GM12878 (cell line): ENCODE measurements at regions not wholly inside any gene's neighbourhood (a gene's known extent, or its start where the extent isn't known, plus 50 kb on each side); places are given as distances from the start of the nearest gene placed in this dataset.
"Not testable (repeated sequence)": the region's sequence is repeated elsewhere in the genome, so short reads cannot be mapped to it uniquely, and the experiment has no call there.

Source experiments
- ATAC-seq: fragments of 200-7000 bp; cut with Tn5 transposase; 3 replicates; pipeline ENCODE4 v1.9.1; 2020; ENCODE audit warnings: mild to moderate bottlenecking, moderate library complexity
- BruUV-seq: library from RNA; stranded (reverse); fragments of 400-500 nt; replicated peaks from 2 replicates; lab custom pipeline; 2021; lab: Mats Ljungman, UMichigan
- CTCF ChIA-PET: fragments of 300-600 bp; sonication (Branson Sonifier 250); formaldehyde crosslinking; extraction: SDS; loops from one replicate; lab custom pipeline; 2021; ENCODE audit warnings: inconsistent platforms; lab: Yijun Ruan, JAX
- POLR2A ChIA-PET: fragments of 350-600 bp; formaldehyde crosslinking; extraction: SDS; loops from one replicate; lab custom pipeline; 2021; ENCODE audit warnings: inconsistent platforms; lab: Charles Lee
- RAD21 ChIA-PET: fragments of 300-600 bp; sonication (Branson Sonifier 250); formaldehyde crosslinking; loops from one replicate; lab custom pipeline; 2023; ENCODE audit warnings: antibody characterized with exemption; ENCODE audit not compliant: unreplicated experiment; lab: Charles Lee
- SMC1A ChIA-PET: fragments of 300-600 bp; sonication (Branson Sonifier 250); formaldehyde crosslinking; loops from one replicate; lab custom pipeline; 2023; ENCODE audit not compliant: unreplicated experiment, uncharacterized antibody; lab: Charles Lee
- DNase-seq: peaks from one replicate; pipeline ENCODE4 v3.0.0-alpha.2; 2011; ENCODE audit warnings: low read depth, low spot score
- FAIRE-seq: peaks from 3 replicates; lab custom pipeline; 2011; peaks lifted over from hg19 to GRCh38; lab: Jason Lieb, UNC
- H2AFZ ChIP-seq: 2 replicates; pipeline ENCODE4 v1.6.0; 2011; ENCODE audit warnings: low read depth, low read length, control low read depth; ENCODE audit not compliant: control insufficient read depth
- H3K27ac ChIP-seq: 2 replicates; pipeline ENCODE4 v1.5.1; 2011; ENCODE audit warnings: control low read depth; ENCODE audit not compliant: control insufficient read depth, insufficient read depth
- H3K27me3 ChIP-seq, 2 experiments: replicated peaks in 1 of 2; 2 replicates each; pipeline versions ENCODE4 v1.6.0 to v1.6.1; 2011; ENCODE audit warnings: low read length in 1 of 2; ENCODE audit not compliant: control insufficient read depth in 2 of 2, insufficient read depth in 2 of 2
- H3K36me3 ChIP-seq, 2 experiments: 2 replicates each; pipeline ENCODE4 v1.5.1; 2011; ENCODE audit warnings: low read length in 1 of 2; ENCODE audit not compliant: control insufficient read depth in 2 of 2, insufficient read depth in 2 of 2
- H3K4me1 ChIP-seq: 2 replicates; pipeline ENCODE4 v1.6.1; 2011; ENCODE audit warnings: mild to moderate bottlenecking, low read length, moderate library complexity, mixed read lengths; ENCODE audit not compliant: control insufficient read depth, insufficient read depth
- H3K4me2 ChIP-seq: 2 replicates; pipeline ENCODE4 v1.6.0; 2011; ENCODE audit warnings: control low read depth; ENCODE audit not compliant: control insufficient read depth, insufficient read depth
- H3K4me3 ChIP-seq: fragments of 200-600 bp; sonication (generic); 2 replicates; pipeline ENCODE4 v1.5.1; 2016
- H3K79me2 ChIP-seq: 2 replicates; pipeline ENCODE4 v1.6.0; 2011; ENCODE audit warnings: low read length; ENCODE audit not compliant: control insufficient read depth, insufficient read depth
- H3K9ac ChIP-seq: 2 replicates; pipeline ENCODE4 v1.8.0; 2011; ENCODE audit warnings: low read length, control low read depth, mixed read lengths; ENCODE audit not compliant: control insufficient read depth, insufficient read depth
- H3K9me3 ChIP-seq: replicated peaks from 3 replicates; pipeline ENCODE4 v1.5.1; 2011; ENCODE audit warnings: mild to moderate bottlenecking, low read length; ENCODE audit not compliant: control insufficient read depth, insufficient read depth
- H4K20me1 ChIP-seq: 2 replicates; pipeline ENCODE4 v1.6.0; 2011; ENCODE audit not compliant: control insufficient read depth, insufficient read depth
- BACH1 ChIP-seq: fragments of 450-650 bp; IDR thresholded peaks from 2 replicates; pipeline ENCODE4 v1.6.1; 2017; ENCODE audit warnings: mild to moderate bottlenecking, borderline replicate concordance
- CREB1 ChIP-seq: IDR thresholded peaks from 2 replicates; pipeline ENCODE4 v1.6.1; 2012; ENCODE audit warnings: low read depth, mild to moderate bottlenecking, inconsistent platforms
- KDM1A ChIP-seq: fragments of 200-600 bp; sonication (generic); IDR thresholded peaks from 2 replicates; pipeline ENCODE4 v1.6.1; 2016; ENCODE audit warnings: borderline replicate concordance
- MTA3 ChIP-seq: IDR thresholded peaks from 2 replicates; pipeline ENCODE4 v1.6.1; 2012; ENCODE audit warnings: low read length, inconsistent platforms, borderline replicate concordance
- WGBS: methylation state at CpG from one replicate; pipeline ENCODE4 v1.1.6; 2016; ENCODE audit warnings: low lambda C conversion rate; ENCODE audit not compliant: insufficient replicate concordance, insufficient coverage; ENCODE audit errors: missing lambda C conversion rate; 5-methylcytosine and 5-hydroxymethylcytosine counted together
- in situ Hi-C: fragments of 300-500 bp; cut with MboI; formaldehyde crosslinking; loops from 9 replicates; pipeline ENCODE4 v1.14.3; 2018; ENCODE audit warnings: mixed read lengths
- intact Hi-C: fragments of 100-400 bp; cut with micrococcal nuclease; formaldehyde crosslinking; loops from one replicate; pipeline ENCODE4 v1.14.2; 2022; ENCODE audit not compliant: unreplicated experiment

GRCh38 chr14:105970821-105971220 lies 444.4 kb downstream of the TMEM121 start:
- H3K36me3 ChIP-seq, RAD21 ChIA-PET, H3K4me3 ChIP-seq, ATAC-seq, BruUV-seq, H4K20me1 ChIP-seq, in situ Hi-C loops, H3K9me3 ChIP-seq, DNase-seq, H3K9ac ChIP-seq, SMC1A ChIA-PET, intact Hi-C loops, H3K4me1 ChIP-seq, FAIRE-seq, CTCF ChIA-PET, H3K27me3 ChIP-seq, H3K27ac ChIP-seq, H2AFZ ChIP-seq, POLR2A ChIA-PET, H3K4me2 ChIP-seq, H3K79me2 ChIP-seq: not testable (repeated sequence)
- no CpG with 5 or more reads among the region's 8 CpGs for WGBS

- FAIRE-seq (no peak), DNase-seq (no peak), ATAC-seq (no peak)
- BruUV-seq: no TSS peak
- Histone ChIP-seq H3K4me3 (no peak overlapping the region), H3K4me1 (no peaks in the 10 kb centered on the region), H3K27me3 (no peaks in the 10 kb centered on the region), H2AFZ (no peak overlapping the region), H3K9ac (no peak overlapping the region), H3K9me3 (no peaks in the 10 kb centered on the region), H3K4me2 (no peak overlapping the region), H3K27ac (no peak overlapping the region), H4K20me1 (no peaks in the 10 kb centered on the region), H3K36me3 (no peaks in the 10 kb centered on the region), H3K79me2 (no peaks in the 10 kb centered on the region)
- ChIA-PET CTCF (no interaction called here), SMC1A (no interaction called here), RAD21 (no interaction called here), POLR2A (no interaction called here)
- intact Hi-C loops: no loop called here
- in situ Hi-C loops: no loop called here
- TF ChIP-seq BACH1 (no peak), MTA3 (no peak), KDM1A (no peak), CREB1 (no peak)
- WGBS: no CpG with 5 or more reads among the region's 35 CpGs
Observed at GRCh38 chr14:105971593-105972500, 445.5 kb downstream of the TMEM121 start.
